Progenitor cell of endocrine pancreas (in vitro differentiated cells): ENCODE measurements at regions not wholly inside any gene's neighbourhood (a gene's known extent, or its start where the extent isn't known, plus 50 kb on each side); places are given as distances from the start of the nearest gene placed in this dataset.
"Not testable (repeated sequence)": the region's sequence is repeated elsewhere in the genome, so short reads cannot be mapped to it uniquely, and the experiment has no call there.

Experiments
- DNase-seq: peaks from one replicate; pipeline ENCODE4 v3.0.0; 2021; ENCODE audit warnings: low spot score; ENCODE audit not compliant: unreplicated experiment
- H3K27ac Mint-ChIP-seq: 2 replicates; pipeline ENCODE4 v1.8.0; 2021; ENCODE audit warnings: mild to moderate bottlenecking, moderate library complexity, mixed read lengths
- H3K27me3 Mint-ChIP-seq: 2 replicates; pipeline ENCODE4 v1.8.0; 2021; ENCODE audit warnings: mixed read lengths
- H3K36me3 Mint-ChIP-seq: 2 replicates; pipeline ENCODE4 v1.8.0; 2022; ENCODE audit warnings: mixed read lengths; ENCODE audit not compliant: insufficient read depth
- H3K4me1 Mint-ChIP-seq: 2 replicates; pipeline ENCODE4 v1.8.0; 2021; ENCODE audit warnings: low read depth, mixed read lengths
- H3K4me3 Mint-ChIP-seq: 2 replicates; pipeline ENCODE4 v1.8.0; 2021; ENCODE audit warnings: low read depth, mild to moderate bottlenecking, moderate library complexity, mixed read lengths
- H3K9me3 Mint-ChIP-seq: 2 replicates; pipeline ENCODE4 v1.8.0; 2021; ENCODE audit warnings: low read depth, mixed read lengths

GRCh38 chrY:11156100-11156499, 1544.9 kb upstream of the USP9Y start:
- not testable (repeated sequence) for H3K27ac Mint-ChIP-seq, H3K9me3 Mint-ChIP-seq, H3K27me3 Mint-ChIP-seq, H3K36me3 Mint-ChIP-seq, DNase-seq, H3K4me3 Mint-ChIP-seq, H3K4me1 Mint-ChIP-seq

GRCh38 chrY:11156846-11157245, 1544.2 kb upstream of the USP9Y start:
- H3K36me3 Mint-ChIP-seq, DNase-seq, H3K9me3 Mint-ChIP-seq, H3K4me1 Mint-ChIP-seq, H3K27me3 Mint-ChIP-seq, H3K27ac Mint-ChIP-seq, H3K4me3 Mint-ChIP-seq: not testable (repeated sequence)

GRCh38 chrY:11177033-11177432, 1524.0 kb upstream of the USP9Y start:
- not testable (repeated sequence) for H3K27ac Mint-ChIP-seq, DNase-seq, H3K36me3 Mint-ChIP-seq, H3K4me3 Mint-ChIP-seq, H3K27me3 Mint-ChIP-seq, H3K4me1 Mint-ChIP-seq, H3K9me3 Mint-ChIP-seq

DNA sequence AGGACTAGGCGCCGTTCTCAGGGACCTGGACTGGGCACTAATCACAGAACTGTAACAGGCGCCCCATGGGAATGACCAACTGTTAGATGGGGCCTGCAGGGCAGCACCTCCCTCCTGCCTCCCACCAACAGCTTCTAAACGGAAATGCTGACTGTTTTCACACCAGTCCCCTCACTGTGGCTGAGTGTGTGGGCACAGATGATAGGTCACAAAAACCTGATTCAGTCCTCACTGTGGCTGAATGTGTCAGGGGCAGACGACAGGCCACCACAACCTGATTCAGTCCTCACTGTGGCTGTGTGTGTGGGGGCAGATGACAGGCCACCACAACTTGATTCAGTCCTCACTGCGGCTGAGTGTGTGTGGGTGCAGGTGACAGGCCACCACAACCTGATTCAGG, 1499.9 kb upstream of the USP9Y start:
- not testable (repeated sequence) for H3K4me3 Mint-ChIP-seq, H3K36me3 Mint-ChIP-seq, H3K9me3 Mint-ChIP-seq, H3K4me1 Mint-ChIP-seq, H3K27me3 Mint-ChIP-seq, H3K27ac Mint-ChIP-seq, DNase-seq

DNA sequence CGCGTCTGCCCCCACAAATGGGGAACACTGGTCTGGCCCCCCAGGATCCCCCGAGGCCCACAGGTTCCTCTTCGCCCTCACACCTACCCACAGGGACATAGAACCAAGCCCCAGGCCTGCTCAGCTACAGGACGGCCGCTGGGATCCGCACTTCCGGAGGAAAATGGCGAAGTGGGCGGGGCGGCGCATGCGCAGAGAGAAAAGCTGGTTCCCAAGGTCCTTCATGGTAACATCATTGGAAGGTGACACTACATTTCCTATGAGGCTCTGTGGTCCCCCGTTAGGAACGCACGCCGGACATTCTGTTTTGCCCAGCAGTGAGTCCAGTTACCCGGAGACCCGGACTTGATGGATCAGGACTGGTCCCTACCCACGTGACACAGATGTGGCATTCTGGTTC, 1486.2 kb upstream of the USP9Y start:
- H3K4me1 Mint-ChIP-seq, H3K36me3 Mint-ChIP-seq, H3K9me3 Mint-ChIP-seq, H3K27ac Mint-ChIP-seq, H3K27me3 Mint-ChIP-seq, DNase-seq, H3K4me3 Mint-ChIP-seq: not testable (repeated sequence)
